Keratinocyte (primary cell): ENCODE measurements at regions not wholly inside any gene's neighbourhood (a gene's known extent, or its start where the extent isn't known, plus 50 kb on each side); places are given as distances from the start of the nearest gene placed in this dataset.

Experiments
- CTCF ChIP-seq, 3 experiments: IDR thresholded peaks in 1 of 3; conservative IDR thresholded peaks in 1 of 3; optimal IDR thresholded peaks in 1 of 3; 2 replicates in 2 of 3; 3 replicates in 1 of 3; pipeline versions ENCODE3 to v1.5.1; 2011; ENCODE audit warnings: low read length in 3 of 3, mild to moderate bottlenecking in 3 of 3, moderate library complexity in 2 of 3, control low read depth in 1 of 3, inconsistent platforms in 1 of 3; ENCODE audit not compliant: insufficient read depth in 2 of 3; ENCODE audit errors: extremely low read depth in 1 of 3
- EZH2 ChIP-seq: IDR thresholded peaks from one replicate; pipeline ENCODE4 v1.6.1; 2012; ENCODE audit warnings: inconsistent platforms, mild to moderate bottlenecking, low read length, moderate library complexity

GRCh38 chr13:62564770-62565169 is 1149.1 kb upstream of the PCDH20 start:
- TF ChIP-seq CTCF (optimal IDR thresholded peaks at IDR 0.05 in 1 of 3, IDR thresholded peaks at IDR 0.05 in 1 of 3, conservative IDR thresholded peaks at IDR 0.05 in 1 of 3; ENCODE audit: extremely low read depth in 1 of 3, insufficient read depth in 2 of 3, low read length in 3 of 3) = no peak
- no peak for TF ChIP-seq EZH2
